ENCODE measurements at regions not wholly inside any gene's neighbourhood (a gene's known extent, or its start where the extent isn't known, plus 50 kb on each side); places are given as distances from the start of the nearest gene placed in this dataset.

DNA sequence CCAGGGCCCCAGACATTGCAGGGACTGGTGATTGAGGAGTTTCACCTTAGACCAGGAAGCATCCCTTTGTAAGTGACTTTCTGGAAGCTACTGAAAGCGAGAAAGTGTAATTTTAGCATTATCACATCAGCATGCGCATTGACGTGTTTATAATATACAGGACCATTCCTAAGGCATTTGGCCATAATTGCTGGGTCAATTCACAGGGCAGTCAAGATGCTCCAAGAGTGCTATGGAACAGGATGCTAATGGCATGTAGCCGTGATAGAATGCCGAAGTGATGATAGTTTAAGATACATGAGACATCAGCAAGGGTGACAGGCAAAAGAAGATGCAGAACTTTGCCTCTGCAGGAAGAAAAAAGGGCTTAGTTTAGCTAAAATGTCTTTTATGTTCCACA lies 347.6 kb upstream of the NBEA start:
- Histone ChIP-seq H3K23ac (ENCODE audit: insufficient read length, low read depth, low read length) (no peak overlapping the region), H3K4me1 (ENCODE audit: insufficient read depth, low read length) (peaks cover 6% of the 10 kb centered on the region; the same call in 1 of the 2 replicates), H3K4ac (ENCODE audit: low read depth, low read length) (no peak overlapping the region), H3K56ac (ENCODE audit: insufficient read length, low read depth, low read length) (no peak overlapping the region), H3K18ac (ENCODE audit: insufficient read length, low read depth, low read length) (no peak overlapping the region), H2BK12ac (ENCODE audit: insufficient read length, low read depth, low read length) (no peak overlapping the region), H4K5ac (ENCODE audit: insufficient read length, low read depth, low read length) (no peak overlapping the region), H3T11ph (ENCODE audit: low read length) (no peak overlapping the region), H3K9ac (ENCODE audit: extremely low read depth, insufficient read length, low read length) (no peak overlapping the region), H4K8ac (replicated peaks; ENCODE audit: insufficient read length, low read depth, low read length) (no peak overlapping the region), H4K91ac (ENCODE audit: insufficient read length, low read depth, low read length) (no peak overlapping the region), H3K79me1 (ENCODE audit: insufficient read depth, low read depth, low read length, poor library complexity, severe bottlenecking) (no peaks in the 10 kb centered on the region), H3K27ac (ENCODE audit: insufficient read length, low read depth, low read length) (no peak overlapping the region), H4K20me1 (ENCODE audit: control insufficient read depth, insufficient read depth, insufficient read length) (no peaks in the 10 kb centered on the region), H2BK120ac (ENCODE audit: low read depth, low read length, poor library complexity, severe bottlenecking) (no peak overlapping the region), H3K9me3 (ENCODE audit: control insufficient read depth, low read depth, low read length) (no peaks in the 10 kb centered on the region), H2BK20ac (ENCODE audit: low read depth, low read length, poor library complexity, severe bottlenecking) (no peak overlapping the region), H2BK15ac (ENCODE audit: low read depth, low read length) (no peak overlapping the region), H3K27me3 (ENCODE audit: insufficient read depth, low read length) (no peaks in the 10 kb centered on the region), H3K14ac (ENCODE audit: insufficient read depth, low read length) (no peak overlapping the region), H2AFZ (ENCODE audit: low read length) (no peak overlapping the region), H2AK5ac (ENCODE audit: insufficient read length, low read length) (no peak overlapping the region), H3K79me2 (ENCODE audit: insufficient read depth, low read length) (no peaks in the 10 kb centered on the region), H3K23me2 (ENCODE audit: insufficient read length, low read depth, low read length, poor library complexity, severe bottlenecking) (no peaks in the 10 kb centered on the region), H3K4me2 (ENCODE audit: insufficient read depth, insufficient read length, low read length) (no peak overlapping the region), H2BK5ac (ENCODE audit: insufficient read length, low read length) (no peak overlapping the region)
- H3K4me3 Mint-ChIP-seq, result no peak overlapping the region
- no peak overlapping the region for H3K27ac Mint-ChIP-seq
- H3K36me3 Mint-ChIP-seq (ENCODE audit: insufficient read depth in 1 of 3, low read depth in 3 of 3), result peaks cover 0 to 12% (median 6%) of the 10 kb centered on the region in 3 experiments; a peak in 4 of 7 replicates
- peaks cover 29% of the 10 kb centered on the region in 2 experiments for H3K4me1 Mint-ChIP-seq
- H3K27me3 Mint-ChIP-seq (ENCODE audit: low read depth), result no peaks in the 10 kb centered on the region
- H3K9me3 Mint-ChIP-seq, result peaks cover 11% of the 10 kb centered on the region in 2 experiments
- no CpG with 5 or more reads among the region's 5 CpGs for whole genome bisulfite sequencing (ENCODE audit: extremely low coverage, insufficient read length, low lambda C conversion rate)
- DNase-seq, result no peak
- TF ChIP-seq, protein P1, sequence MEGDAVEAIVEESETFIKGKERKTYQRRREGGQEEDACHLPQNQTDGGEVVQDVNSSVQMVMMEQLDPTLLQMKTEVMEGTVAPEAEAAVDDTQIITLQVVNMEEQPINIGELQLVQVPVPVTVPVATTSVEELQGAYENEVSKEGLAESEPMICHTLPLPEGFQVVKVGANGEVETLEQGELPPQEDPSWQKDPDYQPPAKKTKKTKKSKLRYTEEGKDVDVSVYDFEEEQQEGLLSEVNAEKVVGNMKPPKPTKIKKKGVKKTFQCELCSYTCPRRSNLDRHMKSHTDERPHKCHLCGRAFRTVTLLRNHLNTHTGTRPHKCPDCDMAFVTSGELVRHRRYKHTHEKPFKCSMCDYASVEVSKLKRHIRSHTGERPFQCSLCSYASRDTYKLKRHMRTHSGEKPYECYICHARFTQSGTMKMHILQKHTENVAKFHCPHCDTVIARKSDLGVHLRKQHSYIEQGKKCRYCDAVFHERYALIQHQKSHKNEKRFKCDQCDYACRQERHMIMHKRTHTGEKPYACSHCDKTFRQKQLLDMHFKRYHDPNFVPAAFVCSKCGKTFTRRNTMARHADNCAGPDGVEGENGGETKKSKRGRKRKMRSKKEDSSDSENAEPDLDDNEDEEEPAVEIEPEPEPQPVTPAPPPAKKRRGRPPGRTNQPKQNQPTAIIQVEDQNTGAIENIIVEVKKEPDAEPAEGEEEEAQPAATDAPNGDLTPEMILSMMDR (conservative IDR thresholded peaks at IDR 0.05), result no peak

Data from H9 (cell line).